ENCODE measurements at regions not wholly inside any gene's neighbourhood (a gene's known extent, or its start where the extent isn't known, plus 50 kb on each side); places are given as distances from the start of the nearest gene placed in this dataset.

DNA sequence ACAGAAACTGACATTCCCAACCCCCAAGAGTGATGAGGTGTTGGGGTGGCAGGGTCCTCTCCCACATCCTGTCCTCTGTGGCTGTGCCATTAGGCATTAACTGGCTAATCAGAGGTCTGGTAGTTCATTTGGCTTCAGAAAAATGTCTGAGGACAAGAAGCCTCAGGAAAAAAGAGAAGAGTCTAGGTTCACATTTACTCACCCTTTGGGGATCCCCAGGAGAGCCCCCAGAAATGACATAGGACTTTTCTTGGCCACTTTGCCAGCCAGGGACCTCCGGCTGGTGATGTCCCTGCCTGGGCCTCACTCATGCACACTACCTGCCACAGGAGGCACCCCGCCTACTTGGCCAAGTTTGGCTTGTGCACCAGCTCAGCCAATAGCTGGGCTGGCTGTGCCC, 173.0 kb downstream of the RBM46 start:
- H3K4me3 ChIP-seq (ENCODE audit: low read depth, low read length), result no peak overlapping the region
- TF ChIP-seq, protein P1, sequence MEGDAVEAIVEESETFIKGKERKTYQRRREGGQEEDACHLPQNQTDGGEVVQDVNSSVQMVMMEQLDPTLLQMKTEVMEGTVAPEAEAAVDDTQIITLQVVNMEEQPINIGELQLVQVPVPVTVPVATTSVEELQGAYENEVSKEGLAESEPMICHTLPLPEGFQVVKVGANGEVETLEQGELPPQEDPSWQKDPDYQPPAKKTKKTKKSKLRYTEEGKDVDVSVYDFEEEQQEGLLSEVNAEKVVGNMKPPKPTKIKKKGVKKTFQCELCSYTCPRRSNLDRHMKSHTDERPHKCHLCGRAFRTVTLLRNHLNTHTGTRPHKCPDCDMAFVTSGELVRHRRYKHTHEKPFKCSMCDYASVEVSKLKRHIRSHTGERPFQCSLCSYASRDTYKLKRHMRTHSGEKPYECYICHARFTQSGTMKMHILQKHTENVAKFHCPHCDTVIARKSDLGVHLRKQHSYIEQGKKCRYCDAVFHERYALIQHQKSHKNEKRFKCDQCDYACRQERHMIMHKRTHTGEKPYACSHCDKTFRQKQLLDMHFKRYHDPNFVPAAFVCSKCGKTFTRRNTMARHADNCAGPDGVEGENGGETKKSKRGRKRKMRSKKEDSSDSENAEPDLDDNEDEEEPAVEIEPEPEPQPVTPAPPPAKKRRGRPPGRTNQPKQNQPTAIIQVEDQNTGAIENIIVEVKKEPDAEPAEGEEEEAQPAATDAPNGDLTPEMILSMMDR (IDR thresholded peaks at IDR 0.05; ENCODE audit: control insufficient read depth, extremely low read depth, insufficient read depth), result no peak
- DNase-seq (ENCODE audit: low read depth), result no peak

DNA sequence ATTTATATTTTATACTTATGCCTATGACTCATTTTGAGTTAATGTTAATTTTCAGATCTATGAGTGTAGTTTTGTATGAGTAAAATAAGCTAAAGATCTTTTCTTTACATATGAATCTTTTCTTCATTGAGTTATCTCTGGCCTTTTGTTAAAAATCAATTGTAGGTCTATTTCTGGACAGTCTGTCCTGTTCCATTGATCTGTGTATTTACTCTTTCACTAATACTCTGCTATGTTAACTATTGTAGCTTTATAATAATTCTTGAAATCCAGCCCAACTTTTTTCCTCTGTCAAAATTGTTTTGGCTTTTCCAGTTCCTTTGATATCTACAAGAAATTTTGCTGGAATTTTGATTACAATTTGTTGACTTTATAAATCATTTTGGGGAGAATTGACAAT, 177.0 kb downstream of the RBM46 start:
- TF ChIP-seq, protein P1 (IDR thresholded peaks at IDR 0.05; ENCODE audit: control insufficient read depth, extremely low read depth, insufficient read depth), result no peak
- no peak for DNase-seq (ENCODE audit: low read depth)
- no peak overlapping the region for H3K4me3 ChIP-seq (ENCODE audit: low read depth, low read length)

DNA sequence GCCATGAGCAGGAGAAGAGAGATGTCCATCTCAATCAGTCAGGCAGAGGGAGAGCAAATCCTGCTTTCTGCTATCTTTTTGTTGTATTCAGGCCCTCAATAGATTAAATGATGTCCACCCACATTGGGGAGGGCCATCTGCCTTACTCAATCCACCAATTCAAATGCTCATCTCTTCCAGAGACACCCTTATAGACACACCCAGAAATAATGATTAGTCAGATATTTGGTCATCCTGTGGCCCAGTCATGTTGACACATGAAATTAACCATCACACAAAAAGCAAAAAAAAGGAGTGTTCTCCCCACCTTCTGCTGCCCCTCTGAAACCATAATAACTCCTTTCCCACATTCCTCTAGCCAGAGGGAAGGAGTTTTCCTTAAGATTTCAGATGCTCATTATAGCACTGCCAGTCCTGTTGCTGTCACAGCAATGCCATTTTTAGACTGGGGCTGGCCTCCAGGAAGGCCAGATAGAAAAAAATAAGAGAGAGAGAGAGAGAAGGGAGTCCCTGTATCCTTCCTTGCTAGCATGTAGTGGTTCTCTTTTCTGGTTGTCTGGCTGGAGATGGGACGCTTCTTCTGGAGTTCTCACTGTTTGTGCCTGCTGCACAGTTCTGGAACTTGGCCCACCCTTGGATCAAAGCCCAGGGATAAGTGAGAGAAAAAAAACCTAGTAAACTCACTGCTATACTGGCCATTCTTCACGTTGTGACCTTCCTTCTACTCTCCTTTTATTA, 177.7 kb downstream of the RBM46 start:
- peak; percentile 45 for DNase-seq (ENCODE audit: low read depth)
- TF ChIP-seq, protein P1 (IDR thresholded peaks at IDR 0.05; ENCODE audit: control insufficient read depth, extremely low read depth, insufficient read depth), result no peak

DNA sequence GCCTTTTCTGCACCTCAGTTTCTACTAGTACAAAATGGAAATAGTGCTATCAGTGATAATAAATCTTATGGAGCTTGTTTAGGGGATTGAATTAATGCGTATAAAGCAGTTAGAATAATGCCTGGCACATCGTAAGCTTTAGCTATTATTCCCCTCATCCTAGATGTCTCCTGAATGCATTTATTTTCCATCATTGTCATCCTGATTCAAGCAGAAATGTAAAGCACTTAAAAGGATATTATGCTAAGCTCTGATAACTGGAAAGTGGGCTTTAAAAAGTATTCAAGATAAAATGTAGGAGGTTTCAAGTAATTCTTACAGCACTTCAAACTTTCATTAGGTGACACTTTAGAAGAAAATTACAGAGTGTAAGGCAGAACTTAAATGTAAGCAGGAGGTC, 178.7 kb downstream of the RBM46 start:
- no peak for DNase-seq (ENCODE audit: low read depth)
- no peak overlapping the region for H3K4me3 ChIP-seq (ENCODE audit: low read depth, low read length)
- TF ChIP-seq, protein P1 (IDR thresholded peaks at IDR 0.05; ENCODE audit: control insufficient read depth, extremely low read depth, insufficient read depth), result no peak

More for the DNA sequence above, 177.7 kb downstream of the RBM46 start:
- no peak overlapping the region for H3K4me3 ChIP-seq (ENCODE audit: low read depth, low read length)

DNA sequence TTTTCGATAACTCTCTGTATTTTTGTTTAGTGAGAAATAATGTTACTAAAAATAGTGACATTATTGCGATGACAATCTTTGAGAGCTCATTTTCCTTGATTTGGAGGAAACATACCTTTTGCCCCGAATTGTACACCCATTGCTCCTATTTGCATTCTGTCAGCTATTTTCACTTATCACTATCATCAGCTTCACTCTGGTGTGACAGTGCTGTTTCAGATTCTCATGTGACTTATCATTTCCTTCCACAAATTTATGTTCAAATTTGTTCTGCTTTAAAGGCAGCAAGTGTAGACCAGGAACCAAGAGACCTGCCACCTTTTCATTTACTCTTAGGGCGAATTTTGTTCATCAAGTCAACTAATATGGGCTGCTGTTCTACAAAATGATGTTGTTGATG, 179.4 kb downstream of the RBM46 start:
- TF ChIP-seq, protein P1 (IDR thresholded peaks at IDR 0.05; ENCODE audit: control insufficient read depth, extremely low read depth, insufficient read depth), result no peak
- no peak overlapping the region for H3K4me3 ChIP-seq (ENCODE audit: low read depth, low read length)
- DNase-seq (ENCODE audit: low read depth), result no peak

DNA sequence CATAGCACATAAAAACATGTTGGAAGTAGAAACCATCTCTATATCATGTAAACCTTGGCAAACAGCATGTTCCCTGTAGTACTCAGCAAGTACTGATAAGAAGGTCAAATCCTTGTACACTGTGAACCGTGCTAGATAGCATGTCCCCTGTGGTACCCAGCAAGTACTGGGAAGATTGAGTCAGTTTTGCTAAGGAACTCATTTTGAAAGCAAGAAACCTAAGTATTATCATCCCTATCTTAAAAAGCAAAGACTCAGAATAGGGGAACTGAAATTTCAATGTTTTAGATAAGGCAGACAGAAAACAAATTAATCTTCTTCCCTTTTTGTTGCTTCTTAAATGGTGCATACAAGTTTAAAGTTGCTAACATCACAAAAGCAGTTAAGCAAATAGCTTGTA, 180.2 kb downstream of the RBM46 start:
- H3K4me3 ChIP-seq (ENCODE audit: low read depth, low read length), result no peak overlapping the region
- TF ChIP-seq, protein P1 (IDR thresholded peaks at IDR 0.05; ENCODE audit: control insufficient read depth, extremely low read depth, insufficient read depth), result no peak
- no peak for DNase-seq (ENCODE audit: low read depth)
